ENCODE measurements at regions not wholly inside any gene's neighbourhood (a gene's known extent, or its start where the extent isn't known, plus 50 kb on each side); places are given as distances from the start of the nearest gene placed in this dataset.

GRCh38 chr4:65028592-65028991 is 619.3 kb upstream of the TECRL start:
- H3K36me3 ChIP-seq (ENCODE audit: insufficient read depth, low read length): no peaks in the 10 kb centered on the region
- no peaks in the 10 kb centered on the region for H3K9me3 ChIP-seq (ENCODE audit: low read length)
- no peak overlapping the region for H3K4me3 ChIP-seq (ENCODE audit: low read depth, low read length, poor library complexity, severe bottlenecking)
- TF ChIP-seq CTCF (conservative IDR thresholded peaks at IDR 0.05; ENCODE audit: low read length): no peak
- TF ChIP-seq EZH2phosphoT487 (IDR thresholded peaks at IDR 0.05; ENCODE audit: borderline replicate concordance, low read depth, low read length): no peak
- H3K4me2 ChIP-seq (ENCODE audit: low read length): no peak overlapping the region
- ChIA-PET POLR2A (no interaction called here), CTCF (ENCODE audit: unreplicated experiment) (no interaction called here)
- no peak overlapping the region for H2AFZ ChIP-seq (ENCODE audit: low read length)
- no peaks in the 10 kb centered on the region for H3K9me2 ChIP-seq (ENCODE audit: insufficient read depth, low read length)
- intact Hi-C loops (cut with micrococcal nuclease; ENCODE audit: unreplicated experiment): no loop called here
- H3K27ac ChIP-seq (ENCODE audit: low read depth, low read length, poor library complexity, severe bottlenecking): no peak overlapping the region
- no TSS peak for BruUV-seq (replicated peaks)
- no peaks in the 10 kb centered on the region for H3K79me2 ChIP-seq (ENCODE audit: insufficient read depth, low read depth, low read length)
- no peaks in the 10 kb centered on the region for H4K20me1 ChIP-seq (ENCODE audit: insufficient read depth, low read length)
- no peaks in the 10 kb centered on the region for H3K4me1 ChIP-seq (ENCODE audit: insufficient read depth, low read length, poor library complexity, severe bottlenecking)
- DNase-seq (ENCODE audit: low spot score): no peak

GRCh38 chr4:65023883-65024670 is 614.8 kb upstream of the TECRL start:
- Histone ChIP-seq H3K4me1 (ENCODE audit: insufficient read depth, low read length, poor library complexity, severe bottlenecking) (no peaks in the 10 kb centered on the region), H3K4me2 (ENCODE audit: low read length) (no peak overlapping the region), H3K9me2 (ENCODE audit: insufficient read depth, low read length) (no peaks in the 10 kb centered on the region), H3K9me3 (ENCODE audit: low read length) (no peaks in the 10 kb centered on the region), H3K36me3 (ENCODE audit: insufficient read depth, low read length) (no peaks in the 10 kb centered on the region), H2AFZ (ENCODE audit: low read length) (no peak overlapping the region), H3K4me3 (ENCODE audit: low read depth, low read length, poor library complexity, severe bottlenecking) (no peak overlapping the region), H4K20me1 (ENCODE audit: insufficient read depth, low read length) (no peaks in the 10 kb centered on the region), H3K79me2 (ENCODE audit: insufficient read depth, low read depth, low read length) (no peaks in the 10 kb centered on the region), H3K27ac (ENCODE audit: low read depth, low read length, poor library complexity, severe bottlenecking) (no peak overlapping the region)
- BruUV-seq (replicated peaks): no TSS peak
- ChIA-PET CTCF (ENCODE audit: unreplicated experiment) (no interaction called here), POLR2A (no interaction called here)
- no peak for TF ChIP-seq EZH2phosphoT487 (IDR thresholded peaks at IDR 0.05; ENCODE audit: borderline replicate concordance, low read depth, low read length)
- no peak for TF ChIP-seq CTCF (conservative IDR thresholded peaks at IDR 0.05; ENCODE audit: low read length)
- intact Hi-C loops (cut with micrococcal nuclease; ENCODE audit: unreplicated experiment): no loop called here
- no peak for DNase-seq (ENCODE audit: low spot score)

GRCh38 chr4:65023081-65023480 is 613.8 kb upstream of the TECRL start:
- H2AFZ ChIP-seq (ENCODE audit: low read length): no peak overlapping the region
- H3K4me1 ChIP-seq (ENCODE audit: insufficient read depth, low read length, poor library complexity, severe bottlenecking): no peaks in the 10 kb centered on the region
- no peak overlapping the region for H3K27ac ChIP-seq (ENCODE audit: low read depth, low read length, poor library complexity, severe bottlenecking)
- TF ChIP-seq CTCF (conservative IDR thresholded peaks at IDR 0.05; ENCODE audit: low read length) (no peak), EZH2phosphoT487 (IDR thresholded peaks at IDR 0.05; ENCODE audit: borderline replicate concordance, low read depth, low read length) (no peak)
- H3K9me2 ChIP-seq (ENCODE audit: insufficient read depth, low read length): no peaks in the 10 kb centered on the region
- ChIA-PET POLR2A (interaction anchor here (0.7 to 1.4 kb wide), 2 partner anchors 10 to 208 kb away, joined by 3 to 4 read pairs; no protein-coding TSS in a partner anchor), CTCF (ENCODE audit: unreplicated experiment) (no interaction called here)
- H3K9me3 ChIP-seq (ENCODE audit: low read length): no peaks in the 10 kb centered on the region
- H3K36me3 ChIP-seq (ENCODE audit: insufficient read depth, low read length): no peaks in the 10 kb centered on the region
- H3K4me3 ChIP-seq (ENCODE audit: low read depth, low read length, poor library complexity, severe bottlenecking): no peak overlapping the region
- DNase-seq (ENCODE audit: low spot score): no peak
- BruUV-seq (replicated peaks): no TSS peak
- no peak overlapping the region for H3K4me2 ChIP-seq (ENCODE audit: low read length)
- intact Hi-C loops (cut with micrococcal nuclease; ENCODE audit: unreplicated experiment): no loop called here
- no peaks in the 10 kb centered on the region for H4K20me1 ChIP-seq (ENCODE audit: insufficient read depth, low read length)
- no peaks in the 10 kb centered on the region for H3K79me2 ChIP-seq (ENCODE audit: insufficient read depth, low read depth, low read length)

All from OCI-LY7 (cell line).